ENCODE measurements at regions not wholly inside any gene's neighbourhood (a gene's known extent, or its start where the extent isn't known, plus 50 kb on each side); places are given as distances from the start of the nearest gene placed in this dataset.

DNA sequence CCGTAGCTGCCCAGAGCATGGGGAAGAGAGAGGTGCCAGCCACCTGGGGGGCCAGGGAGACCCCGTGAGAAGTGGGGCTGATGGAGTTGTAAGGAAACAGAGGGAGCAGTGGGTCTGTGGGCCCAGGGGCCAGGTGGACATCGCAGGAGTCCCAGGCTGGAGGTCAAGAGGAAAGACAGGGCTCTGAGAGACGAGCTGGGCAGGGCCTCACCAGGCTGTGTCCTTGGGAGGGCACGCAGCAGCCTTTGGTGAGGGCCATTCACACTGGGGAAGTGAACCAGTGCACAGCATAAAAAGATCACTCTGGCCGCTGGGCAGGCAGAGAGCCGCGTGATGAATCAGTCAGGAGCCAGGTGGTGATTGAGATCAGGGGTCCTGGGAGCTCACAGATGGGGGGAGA lies 73.9 kb upstream of the FOXQ1 start:
- TF ChIP-seq, protein P1, sequence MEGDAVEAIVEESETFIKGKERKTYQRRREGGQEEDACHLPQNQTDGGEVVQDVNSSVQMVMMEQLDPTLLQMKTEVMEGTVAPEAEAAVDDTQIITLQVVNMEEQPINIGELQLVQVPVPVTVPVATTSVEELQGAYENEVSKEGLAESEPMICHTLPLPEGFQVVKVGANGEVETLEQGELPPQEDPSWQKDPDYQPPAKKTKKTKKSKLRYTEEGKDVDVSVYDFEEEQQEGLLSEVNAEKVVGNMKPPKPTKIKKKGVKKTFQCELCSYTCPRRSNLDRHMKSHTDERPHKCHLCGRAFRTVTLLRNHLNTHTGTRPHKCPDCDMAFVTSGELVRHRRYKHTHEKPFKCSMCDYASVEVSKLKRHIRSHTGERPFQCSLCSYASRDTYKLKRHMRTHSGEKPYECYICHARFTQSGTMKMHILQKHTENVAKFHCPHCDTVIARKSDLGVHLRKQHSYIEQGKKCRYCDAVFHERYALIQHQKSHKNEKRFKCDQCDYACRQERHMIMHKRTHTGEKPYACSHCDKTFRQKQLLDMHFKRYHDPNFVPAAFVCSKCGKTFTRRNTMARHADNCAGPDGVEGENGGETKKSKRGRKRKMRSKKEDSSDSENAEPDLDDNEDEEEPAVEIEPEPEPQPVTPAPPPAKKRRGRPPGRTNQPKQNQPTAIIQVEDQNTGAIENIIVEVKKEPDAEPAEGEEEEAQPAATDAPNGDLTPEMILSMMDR (IDR thresholded peaks at IDR 0.05; ENCODE audit: borderline replicate concordance) = no peak
- no peaks in the 10 kb centered on the region for H3K9me3 ChIP-seq (replicated peaks)
- intact Hi-C loops (cut with micrococcal nuclease) = no loop called here
- H3K4me1 ChIP-seq = no peaks in the 10 kb centered on the region
- no peak overlapping the region for H3K27ac ChIP-seq (replicated peaks)
- DNase-seq = no peak
- peaks cover 77% of the 10 kb centered on the region for H3K27me3 ChIP-seq (ENCODE audit: low read depth)
- no peak overlapping the region for H3K4me3 ChIP-seq
- H3K36me3 ChIP-seq = no peaks in the 10 kb centered on the region

GRCh38 chr6:1237636-1238035 lies 74.3 kb upstream of the FOXQ1 start:
- no peaks in the 10 kb centered on the region for H3K9me3 ChIP-seq (replicated peaks)
- TF ChIP-seq, protein P1 (IDR thresholded peaks at IDR 0.05; ENCODE audit: borderline replicate concordance) = no peak
- no peaks in the 10 kb centered on the region for H3K36me3 ChIP-seq
- H3K4me1 ChIP-seq = no peaks in the 10 kb centered on the region
- no peak overlapping the region for H3K4me3 ChIP-seq
- peaks cover 77% of the 10 kb centered on the region for H3K27me3 ChIP-seq (ENCODE audit: low read depth)
- H3K27ac ChIP-seq (replicated peaks) = no peak overlapping the region
- intact Hi-C loops (cut with micrococcal nuclease) = no loop called here
- DNase-seq = no peak

DNA sequence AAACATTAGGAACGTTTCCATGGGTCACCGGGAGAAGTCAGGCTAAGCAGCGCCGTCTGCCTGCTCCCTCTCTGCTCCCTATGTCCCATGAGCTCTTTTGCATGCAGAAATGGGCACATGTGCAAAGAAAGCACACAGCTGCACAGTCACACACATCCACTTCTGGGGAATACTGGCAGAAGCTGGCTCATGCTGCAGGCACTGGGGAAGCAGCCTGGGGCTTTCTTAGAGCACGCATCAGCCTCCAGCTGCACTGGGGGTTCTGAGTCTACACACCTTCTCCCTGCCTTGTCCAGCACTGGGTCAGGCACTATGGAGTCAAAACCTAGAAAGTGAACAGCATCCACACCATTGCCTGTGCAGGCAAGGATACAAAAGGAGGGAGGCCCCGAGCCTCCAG lies 76.1 kb upstream of the FOXQ1 start:
- Histone ChIP-seq H3K4me1 (no peaks in the 10 kb centered on the region), H3K9me3 (replicated peaks) (no peaks in the 10 kb centered on the region), H3K4me3 (no peak overlapping the region), H3K27me3 (ENCODE audit: low read depth) (peaks cover 80% of the 10 kb centered on the region), H3K27ac (replicated peaks) (no peak overlapping the region), H3K36me3 (no peaks in the 10 kb centered on the region)
- intact Hi-C loops (cut with micrococcal nuclease) = no loop called here
- DNase-seq = no peak
- TF ChIP-seq, protein P1 (IDR thresholded peaks at IDR 0.05; ENCODE audit: borderline replicate concordance) = no peak

DNA sequence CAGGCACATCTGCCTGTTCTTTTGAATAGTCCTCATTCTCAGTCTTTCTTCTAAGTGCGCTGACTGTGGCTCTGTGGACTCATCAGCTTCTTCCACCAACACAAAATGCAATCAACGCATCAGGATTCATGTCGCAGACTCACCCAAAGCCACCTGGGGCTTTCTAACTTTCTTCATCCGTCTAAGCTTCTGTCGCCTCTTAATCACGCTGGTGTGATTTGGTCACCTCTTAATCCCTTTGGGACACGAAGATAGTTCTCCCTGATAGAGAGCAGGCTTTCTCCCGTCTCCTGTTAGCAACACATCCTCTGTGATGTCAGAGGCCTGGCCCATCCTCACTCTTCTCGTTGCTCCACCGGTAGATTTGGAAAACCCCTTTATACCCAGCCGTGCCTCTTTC lies 78.0 kb upstream of the FOXQ1 start:
- no peak for DNase-seq
- H3K4me1 ChIP-seq = no peaks in the 10 kb centered on the region
- H3K27me3 ChIP-seq (ENCODE audit: low read depth) = peaks cover 85% of the 10 kb centered on the region
- TF ChIP-seq, protein P1 (IDR thresholded peaks at IDR 0.05; ENCODE audit: borderline replicate concordance) = no peak
- no peak overlapping the region for H3K27ac ChIP-seq (replicated peaks)
- no peaks in the 10 kb centered on the region for H3K9me3 ChIP-seq (replicated peaks)
- intact Hi-C loops (cut with micrococcal nuclease) = no loop called here
- no peak overlapping the region for H3K4me3 ChIP-seq
- no peaks in the 10 kb centered on the region for H3K36me3 ChIP-seq

DNA sequence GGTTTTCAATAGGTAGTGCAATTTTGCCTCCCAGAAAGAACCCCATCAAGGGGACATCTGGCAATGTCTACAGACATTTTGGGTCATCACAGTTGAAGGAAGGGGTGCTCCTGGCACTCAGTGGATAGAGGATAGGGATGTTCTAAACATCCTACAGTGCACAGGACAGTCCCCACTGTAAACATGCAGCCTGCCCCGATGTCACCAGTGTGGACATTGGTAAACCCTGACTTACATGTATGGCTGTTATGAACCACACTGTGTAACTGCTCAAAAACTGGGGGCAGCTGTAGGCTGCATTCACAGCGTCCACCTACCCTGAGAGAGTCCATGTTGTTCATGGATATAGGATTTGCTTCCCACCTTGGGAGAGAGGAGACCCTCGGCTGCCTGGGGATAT lies 79.3 kb upstream of the FOXQ1 start:
- Histone ChIP-seq H3K9me3 (replicated peaks) (no peaks in the 10 kb centered on the region), H3K4me1 (no peaks in the 10 kb centered on the region), H3K4me3 (no peak overlapping the region), H3K27me3 (ENCODE audit: low read depth) (peaks cover 82% of the 10 kb centered on the region), H3K36me3 (no peaks in the 10 kb centered on the region), H3K27ac (replicated peaks) (no peak overlapping the region)
- intact Hi-C loops (cut with micrococcal nuclease) = no loop called here
- DNase-seq = no peak
- TF ChIP-seq, protein P1 (IDR thresholded peaks at IDR 0.05; ENCODE audit: borderline replicate concordance) = no peak

- peaks cover 82% of the 10 kb centered on the region for H3K27me3 ChIP-seq (ENCODE audit: low read depth)
- intact Hi-C loops (cut with micrococcal nuclease) = no loop called here
- H3K4me3 ChIP-seq = no peak overlapping the region
- no peak for DNase-seq
- TF ChIP-seq, protein P1 (IDR thresholded peaks at IDR 0.05; ENCODE audit: borderline replicate concordance) = no peak
- no peaks in the 10 kb centered on the region for H3K4me1 ChIP-seq
- no peaks in the 10 kb centered on the region for H3K36me3 ChIP-seq
- H3K27ac ChIP-seq (replicated peaks) = no peak overlapping the region
- H3K9me3 ChIP-seq (replicated peaks) = no peaks in the 10 kb centered on the region
Measured at GRCh38 chr6:1231941-1232340, 80.0 kb upstream of the FOXQ1 start.

Measured in left ventricle myocardium inferior (tissue), 1 donor.